ENCODE measurements at regions not wholly inside any gene's neighbourhood (a gene's known extent, or its start where the extent isn't known, plus 50 kb on each side); places are given as distances from the start of the nearest gene placed in this dataset.

- TF ChIP-seq CTCF (conservative IDR thresholded peaks at IDR 0.05; ENCODE audit: low read depth in 2 of 2) (no peak), JUNB (IDR thresholded peaks at IDR 0.05; ENCODE audit: unreplicated experiment) (no peak)
Measured at GRCh38 chr13:74442751-74443150, 308.5 kb upstream of the KLF12 start (continued).

- no peaks in the 10 kb centered on the region for H3K27me3 Mint-ChIP-seq (ENCODE audit: insufficient read depth, low read depth, poor library complexity)
- no peak overlapping the region for H3K27ac ChIP-seq (ENCODE audit: low read depth)
- H3K9me2 ChIP-seq (ENCODE audit: insufficient read depth), result no peaks in the 10 kb centered on the region
- H3K4me3 Mint-ChIP-seq, result no peak overlapping the region
- no peaks in the 10 kb centered on the region for H3F3A ChIP-seq (replicated peaks; ENCODE audit: low read depth)
- H3K4me1 Mint-ChIP-seq, result peaks cover 3% of the 10 kb centered on the region; the same call in 2 of the 3 replicates
- H3K4me2 ChIP-seq, result no peak overlapping the region
- H3K36me3 Mint-ChIP-seq (ENCODE audit: low read depth), result peaks cover 2% of the 10 kb centered on the region; the same call in 1 of the 3 replicates
- H2AFZ ChIP-seq, result no peak overlapping the region
- H4K20me1 ChIP-seq (replicated peaks; ENCODE audit: insufficient read depth), result no peaks in the 10 kb centered on the region
- H3K27ac Mint-ChIP-seq, result no peak overlapping the region
- no peaks in the 10 kb centered on the region for H3K79me2 ChIP-seq (replicated peaks; ENCODE audit: insufficient read depth)
- no peaks in the 10 kb centered on the region for H3K4me1 ChIP-seq (ENCODE audit: insufficient read depth)
- ATAC-seq (no peak), DNase-seq (ENCODE audit: low spot score) (no peak)
- no peaks in the 10 kb centered on the region for H3K9me3 Mint-ChIP-seq
- H3K27me3 ChIP-seq (ENCODE audit: insufficient read depth), result no peaks in the 10 kb centered on the region
- H3K36me3 ChIP-seq (ENCODE audit: insufficient read depth), result no peaks in the 10 kb centered on the region
- no peak for TF ChIP-seq CREB1 (CRISPR knock-in tag; IDR thresholded peaks at IDR 0.05; ENCODE audit: low read depth)
- TF ChIP-seq REST (IDR thresholded peaks at IDR 0.05; ENCODE audit: unreplicated experiment), result no peak
- no peak for TF ChIP-seq NANOG (IDR thresholded peaks at IDR 0.05; ENCODE audit: borderline replicate concordance)
- no peak for TF ChIP-seq CTCF (conservative IDR thresholded peaks at IDR 0.05; ENCODE audit: low read depth in 2 of 2)
- no peak for TF ChIP-seq STAT1 (IDR thresholded peaks at IDR 0.05; ENCODE audit: unreplicated experiment)
- TF ChIP-seq POLR2AphosphoS5 (IDR thresholded peaks at IDR 0.05; ENCODE audit: low read depth), result no peak
- TF ChIP-seq ZNF331 (CRISPR knock-in tag; IDR thresholded peaks at IDR 0.05; ENCODE audit: low read depth), result no peak
- TF ChIP-seq ZNF114 (CRISPR knock-in tag; IDR thresholded peaks at IDR 0.05), result no peak
- TF ChIP-seq EZH2phosphoT487 (IDR thresholded peaks at IDR 0.05; ENCODE audit: unreplicated experiment), result no peak
- TF ChIP-seq ZNF462 (CRISPR knock-in tag; IDR thresholded peaks at IDR 0.05), result no peak
- TF ChIP-seq EZH2 (IDR thresholded peaks at IDR 0.05; ENCODE audit: low read depth, unreplicated experiment), result no peak
- TF ChIP-seq JUNB (IDR thresholded peaks at IDR 0.05; ENCODE audit: unreplicated experiment), result no peak
- no peak overlapping the region for H3K4me3 ChIP-seq
Measured at GRCh38 chr13:74438901-74439300, 304.7 kb upstream of the KLF12 start.
